Kasumi-1 (cell line): ENCODE measurements at regions not wholly inside any gene's neighbourhood (a gene's known extent, or its start where the extent isn't known, plus 50 kb on each side); places are given as distances from the start of the nearest gene placed in this dataset.

ENCODE experiments used
- DNase-seq, 2 experiments: peaks; one replicate each; lab custom pipeline; 2025; lab: John Stamatoyannopoulos, UW

GRCh38 chr11:119937412-119937811 lies 200.5 kb downstream of the TRIM29 start:
- no peak for DNase-seq

- no peak for DNase-seq
These were observed 201.5 kb downstream of the TRIM29 start for GRCh38 chr11:119936426-119936825.

DNA sequence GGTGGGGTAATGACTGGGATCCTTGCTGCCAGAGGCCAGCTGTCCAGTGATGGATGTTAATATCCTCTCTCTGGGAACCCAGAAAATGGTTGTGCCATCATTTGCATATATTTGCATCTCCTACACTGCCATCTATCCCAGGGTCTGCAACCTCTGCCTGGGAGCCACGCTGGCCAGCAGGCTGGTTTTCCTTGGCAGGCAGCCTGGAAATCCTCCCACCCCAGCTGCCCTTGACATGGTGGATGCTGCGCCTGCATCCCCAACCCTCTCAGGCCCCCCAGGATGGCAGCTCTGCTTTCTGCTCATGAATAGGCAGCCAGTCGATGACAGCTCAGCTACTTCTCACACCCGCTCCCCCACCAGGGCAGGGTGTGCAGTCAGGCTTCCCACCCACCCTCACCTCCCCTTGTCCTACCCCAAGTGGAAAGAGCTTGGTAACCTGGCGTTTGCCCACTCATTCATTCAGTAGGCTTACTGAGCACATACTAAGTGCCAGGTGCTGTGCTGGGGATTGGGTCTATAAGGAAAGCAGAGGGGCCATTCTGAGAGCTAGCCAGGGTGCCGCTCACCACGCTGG lies 202.5 kb downstream of the TRIM29 start:
- no peak for DNase-seq

- DNase-seq, result no peak
These were observed 203.0 kb downstream of the TRIM29 start for GRCh38 chr11:119934866-119935265.

DNA sequence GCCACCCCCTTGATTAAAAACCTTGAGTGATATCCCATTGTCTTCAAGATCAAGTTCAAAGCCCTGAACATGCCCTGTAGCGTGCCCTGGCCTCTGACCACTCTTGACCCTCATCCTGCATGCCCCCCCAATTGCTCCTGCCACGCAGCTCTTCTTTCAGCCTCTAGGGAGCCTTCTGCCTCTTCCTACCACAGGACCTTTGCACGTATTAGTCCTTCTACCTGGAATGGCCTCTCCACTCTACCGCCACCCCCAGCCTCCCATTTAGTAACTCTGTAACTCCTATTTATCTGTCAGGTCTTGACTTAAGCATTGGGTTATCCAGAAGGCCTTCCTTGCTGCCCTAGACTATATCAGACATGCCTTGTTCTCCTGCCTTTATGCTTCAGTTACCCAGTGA lies 203.6 kb downstream of the TRIM29 start:
- no peak for DNase-seq

DNA sequence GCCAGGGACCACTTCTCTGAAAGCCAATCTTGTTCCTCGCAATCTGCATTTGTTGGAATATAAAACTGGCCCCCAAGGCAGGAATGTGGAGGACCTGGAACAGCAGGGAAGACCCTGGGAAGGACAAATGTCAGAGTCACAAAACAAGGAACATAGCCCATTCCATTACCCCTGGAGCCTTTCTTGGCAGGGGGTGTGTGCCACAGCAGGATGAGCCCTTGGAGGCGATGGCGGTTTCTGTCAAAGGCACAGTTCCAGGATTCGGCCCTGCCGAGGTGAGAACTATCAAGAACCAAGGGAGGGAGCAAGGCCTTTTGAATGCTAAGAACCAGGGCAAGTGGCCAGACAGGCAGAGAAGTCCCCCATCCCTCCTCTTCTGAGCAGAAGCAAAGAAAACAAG lies 204.3 kb downstream of the TRIM29 start:
- no peak for DNase-seq

GRCh38 chr11:119932828-119933562 lies 204.0 kb upstream of the NECTIN1 start:
- DNase-seq, result no peak

GRCh38 chr11:119928047-119928446 lies 199.0 kb upstream of the NECTIN1 start:
- no peak for DNase-seq

GRCh38 chr11:119924017-119924416 lies 195.0 kb upstream of the NECTIN1 start:
- DNase-seq, result no peak

- no peak for DNase-seq
These were observed 192.6 kb upstream of the NECTIN1 start for GRCh38 chr11:119921571-119921970.

DNA sequence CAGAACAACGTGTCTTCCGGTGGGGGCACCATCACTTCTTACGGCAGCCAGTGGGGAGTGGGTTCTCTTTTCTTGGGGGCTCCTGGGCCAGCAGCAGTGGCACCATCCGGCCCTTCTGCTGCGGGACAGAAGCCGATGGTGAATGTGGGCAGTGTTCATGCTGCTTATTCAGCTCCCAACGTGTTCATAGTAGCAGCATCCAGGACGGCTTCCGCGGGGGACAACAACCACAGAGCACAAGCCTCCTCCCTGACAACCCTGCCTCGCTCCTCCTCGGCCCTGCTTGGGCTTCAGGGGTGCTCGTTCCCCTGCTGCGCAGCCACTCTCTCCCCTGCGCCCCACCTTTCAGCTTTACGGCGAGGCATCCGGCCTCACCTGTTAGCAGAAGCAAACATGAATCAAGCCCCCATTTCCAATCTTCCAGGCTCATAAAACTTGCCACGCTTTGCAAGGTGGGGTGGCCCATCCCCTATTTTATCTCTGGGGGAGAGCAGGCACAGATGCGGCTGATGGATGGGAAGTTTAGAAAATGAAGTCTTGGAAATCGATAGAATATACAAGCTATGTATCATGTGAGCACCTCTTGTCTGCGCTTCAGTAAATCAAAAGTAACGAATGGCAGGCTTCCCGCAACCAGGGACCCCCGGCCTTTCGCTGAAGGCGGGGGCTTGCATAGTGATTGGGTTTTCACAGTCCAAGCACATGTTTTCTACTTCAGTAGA lies 191.8 kb upstream of the NECTIN1 start:
- no peak for DNase-seq

- no peak for DNase-seq
These were observed 190.7 kb upstream of the NECTIN1 start for GRCh38 chr11:119919656-119920055.

DNA sequence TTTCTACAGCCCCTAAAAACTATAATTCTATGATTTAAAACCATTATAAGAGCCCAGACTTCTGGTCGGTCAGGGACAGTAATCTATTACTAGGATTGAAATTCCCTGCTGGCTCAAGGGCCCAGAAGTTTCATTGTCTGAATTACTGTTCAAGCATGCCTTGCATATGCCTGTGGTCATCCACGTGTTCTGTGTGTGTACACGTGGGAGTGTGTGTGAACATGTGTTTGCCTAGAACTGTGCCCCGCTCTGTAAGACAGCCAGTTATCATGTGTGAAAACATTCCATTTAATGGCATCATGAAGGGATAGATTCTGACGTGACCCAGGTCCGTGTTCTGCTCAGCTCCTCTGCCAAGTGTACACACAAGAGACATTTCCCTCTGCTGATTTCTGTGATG lies 189.3 kb upstream of the NECTIN1 start:
- no peak for DNase-seq

DNA sequence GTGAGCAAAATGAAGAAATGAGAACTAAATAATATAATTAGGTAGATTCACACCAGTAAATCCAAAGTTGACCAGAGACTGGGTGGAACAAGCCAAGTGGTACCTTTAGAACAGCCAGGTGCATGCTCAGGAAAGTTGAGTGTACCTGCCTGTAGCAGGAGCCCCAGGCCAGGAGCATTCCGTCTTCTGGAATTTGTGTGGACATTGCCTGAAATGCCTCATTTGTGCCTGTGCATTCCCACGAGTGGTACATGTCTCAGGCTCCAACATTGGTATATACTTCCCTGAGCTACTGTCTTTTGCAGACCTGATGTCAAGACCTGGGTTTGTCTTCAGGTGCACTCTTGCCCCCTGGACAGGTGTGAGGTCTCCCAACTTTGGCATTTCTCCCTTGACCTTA lies 187.6 kb upstream of the NECTIN1 start:
- no peak for DNase-seq

- no peak for DNase-seq
These were observed 183.2 kb upstream of the NECTIN1 start for GRCh38 chr11:119912229-119912628.

GRCh38 chr11:119910650-119911049 lies 181.7 kb upstream of the NECTIN1 start:
- no peak for DNase-seq

- DNase-seq, result no peak
These were observed 181.1 kb upstream of the NECTIN1 start for GRCh38 chr11:119910051-119910450.

DNA sequence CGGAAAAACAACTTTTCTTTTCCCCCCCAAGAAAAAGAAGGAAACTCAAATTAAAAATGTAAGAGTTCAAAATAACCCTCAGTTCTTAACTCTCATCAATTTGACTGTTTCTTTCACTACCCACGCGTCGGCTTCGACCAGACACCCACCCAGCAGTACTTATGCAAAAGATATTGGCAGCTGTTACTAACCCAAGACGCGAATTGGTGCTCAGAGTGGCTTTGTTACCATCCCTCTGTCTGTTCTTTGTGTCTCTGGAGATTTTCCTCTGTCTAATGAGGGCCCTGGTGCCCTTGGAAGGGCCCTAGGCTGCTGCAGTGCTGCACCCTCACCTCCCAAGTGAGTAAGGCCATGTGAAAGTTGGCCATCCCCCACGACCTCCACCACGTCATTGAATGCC lies 180.5 kb upstream of the NECTIN1 start:
- DNase-seq, result no peak

GRCh38 chr11:119909077-119909476 lies 180.1 kb upstream of the NECTIN1 start:
- DNase-seq, result no peak

GRCh38 chr11:119908573-119908904 lies 179.5 kb upstream of the NECTIN1 start:
- DNase-seq, result no peak

DNA sequence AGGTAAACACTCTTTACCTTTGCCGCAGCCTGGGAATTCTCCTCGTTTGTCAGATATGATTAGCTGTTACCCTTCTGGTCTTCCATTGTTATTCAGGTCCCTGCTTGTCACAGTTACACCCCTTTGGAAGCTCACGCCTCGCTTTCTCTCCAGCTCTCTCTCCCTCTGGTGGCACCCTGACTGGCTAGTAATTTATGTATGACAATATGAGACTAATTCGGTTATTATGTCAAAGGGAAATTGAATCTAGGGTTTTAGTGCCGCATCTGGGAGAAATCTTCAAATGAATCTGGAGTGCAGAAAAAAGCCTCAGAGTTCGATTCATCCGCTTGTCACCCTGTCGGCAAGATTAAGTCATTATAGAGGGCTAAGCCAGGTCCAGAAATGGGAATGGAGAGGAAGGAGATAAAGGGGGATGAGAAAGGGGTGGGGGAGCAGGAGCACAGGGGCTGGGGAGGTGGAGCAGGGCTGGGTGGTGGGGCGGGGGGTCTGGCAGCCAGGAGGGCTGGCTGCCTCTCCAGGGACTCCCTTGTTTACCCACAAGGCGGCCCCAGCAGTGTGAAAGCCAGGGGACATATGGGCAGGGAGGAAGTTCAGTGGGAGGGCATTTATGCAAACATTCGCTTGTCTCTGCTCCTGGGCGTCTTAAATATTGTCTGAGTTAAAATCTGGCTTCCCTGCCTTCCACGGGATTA lies 179.0 kb upstream of the NECTIN1 start:
- DNase-seq, result no peak

- no peak for DNase-seq
These were observed 178.3 kb upstream of the NECTIN1 start for GRCh38 chr11:119907122-119907851.
